Kidney glomerular epithelial cell (primary cell): ENCODE measurements at regions not wholly inside any gene's neighbourhood (a gene's known extent, or its start where the extent isn't known, plus 50 kb on each side); places are given as distances from the start of the nearest gene placed in this dataset.

Experiments
- DNase-seq: peaks from one replicate; lab custom pipeline; 2025; lab: John Stamatoyannopoulos, UW

DNA sequence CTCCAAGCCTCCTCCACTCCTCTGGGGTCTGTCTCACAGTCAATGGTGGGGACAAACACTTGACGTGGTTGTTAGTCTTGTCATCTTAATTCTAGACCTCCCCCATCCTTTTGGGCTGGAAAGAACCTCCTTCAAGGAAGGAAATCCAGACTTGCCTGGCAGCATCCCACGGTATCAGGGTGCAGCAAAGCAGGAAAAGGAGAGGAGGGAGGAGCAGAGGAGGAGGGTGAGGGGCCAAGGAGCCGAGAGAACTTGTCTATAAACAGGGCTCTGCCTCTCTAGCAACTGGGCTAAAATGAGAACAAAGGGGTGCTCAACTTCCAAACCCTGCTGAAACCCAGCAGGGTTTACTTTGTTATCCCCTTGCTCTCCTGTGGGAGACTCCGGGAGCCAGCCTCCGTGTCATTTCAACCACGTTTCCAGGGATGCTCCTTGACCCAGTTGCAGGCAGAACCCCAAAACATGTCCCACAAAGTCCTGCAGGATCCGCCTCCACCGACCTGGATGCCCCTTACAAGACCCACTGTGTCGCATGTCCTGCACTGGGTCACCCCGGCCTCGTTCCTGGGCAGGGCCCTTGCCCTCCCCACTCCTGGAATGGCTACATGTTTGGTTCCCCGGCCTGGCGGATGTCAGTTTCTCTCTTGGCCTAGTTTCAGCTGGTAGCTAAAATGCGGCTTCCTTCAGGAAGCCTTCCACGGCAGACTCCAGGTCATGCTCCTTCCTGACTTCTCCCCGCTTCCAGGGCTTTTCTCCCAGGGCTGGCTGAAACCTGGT is 69.7 kb upstream of the MGMT start:
- DNase-seq: no peak

DNA sequence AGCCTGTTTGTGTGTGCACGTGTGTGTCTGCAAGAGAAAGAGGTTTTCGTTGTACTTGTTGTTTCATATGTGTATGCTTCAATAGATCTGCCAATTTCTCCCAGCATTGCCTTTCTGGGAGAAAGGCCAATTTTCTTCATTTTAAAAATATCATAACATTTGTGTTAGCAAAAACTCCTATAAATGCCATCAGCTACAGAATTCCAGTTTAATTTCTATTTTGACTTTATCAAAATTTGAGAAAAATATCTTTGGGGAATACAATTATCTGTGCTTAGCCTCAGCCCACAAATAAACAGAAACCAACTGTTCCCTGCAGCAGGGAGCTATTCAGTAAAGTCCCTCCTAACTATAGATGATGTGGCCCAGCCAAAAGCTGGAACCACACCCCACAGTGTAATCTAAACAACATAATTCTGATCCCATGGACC is 68.3 kb upstream of the MGMT start:
- no peak for DNase-seq

DNA sequence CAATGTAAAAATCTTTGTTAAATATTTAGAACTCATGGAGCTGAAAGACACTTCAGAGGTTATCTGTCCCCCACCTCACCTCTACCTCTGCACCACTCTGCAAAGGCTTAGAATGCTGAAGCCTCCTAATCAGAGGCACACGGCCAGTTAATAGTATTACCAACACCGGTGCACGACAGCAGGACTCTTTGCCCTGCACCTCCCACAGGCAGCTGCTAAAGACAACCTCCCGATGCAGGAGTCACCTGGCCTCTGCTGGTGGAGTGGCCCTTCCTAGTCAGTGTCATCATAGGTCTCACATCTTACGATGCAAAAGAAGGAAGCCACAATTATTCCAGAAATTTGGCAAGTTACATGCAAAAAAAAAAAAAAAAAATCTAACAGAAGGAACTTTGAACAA is 66.6 kb upstream of the MGMT start:
- DNase-seq: no peak

DNA sequence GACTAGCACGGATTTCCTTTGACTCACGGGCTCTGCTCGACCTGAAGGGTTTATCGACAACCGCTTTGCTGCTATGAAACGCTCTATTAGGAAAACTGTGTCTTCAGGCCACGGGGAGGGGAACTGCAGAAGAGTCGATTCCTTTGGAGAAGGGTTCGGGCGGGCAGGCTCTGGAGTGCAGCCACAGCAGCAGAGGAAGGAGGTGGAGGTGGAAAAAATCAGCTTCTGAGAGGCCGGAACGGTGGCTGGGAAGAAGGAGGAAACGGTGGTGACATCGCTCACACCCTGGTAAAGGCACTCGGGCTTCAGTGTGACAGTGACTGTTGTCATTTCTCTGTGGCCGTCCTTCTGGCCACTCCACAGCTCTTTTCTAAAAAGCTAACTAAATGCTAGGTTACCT is 64.6 kb upstream of the MGMT start:
- DNase-seq: no peak

DNA sequence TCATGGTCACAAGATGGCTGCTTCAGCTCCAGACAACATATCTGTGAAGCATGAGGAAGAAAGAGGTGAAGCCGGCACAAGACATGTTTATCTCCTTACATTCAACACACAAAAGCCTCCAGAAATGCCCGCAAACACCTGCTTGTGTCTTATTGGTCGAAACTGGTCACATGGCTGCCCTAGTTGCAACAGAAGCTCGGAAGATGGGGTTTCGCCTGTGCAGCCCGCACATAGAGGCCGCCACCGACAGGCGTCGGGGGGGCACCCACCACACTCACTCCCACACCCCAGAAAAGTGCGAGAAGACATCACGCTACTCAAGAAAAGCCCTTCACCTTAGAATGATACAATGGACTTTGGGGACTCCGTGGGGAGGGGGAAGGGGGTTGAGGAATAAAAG is 63.0 kb upstream of the MGMT start:
- DNase-seq: no peak

DNA sequence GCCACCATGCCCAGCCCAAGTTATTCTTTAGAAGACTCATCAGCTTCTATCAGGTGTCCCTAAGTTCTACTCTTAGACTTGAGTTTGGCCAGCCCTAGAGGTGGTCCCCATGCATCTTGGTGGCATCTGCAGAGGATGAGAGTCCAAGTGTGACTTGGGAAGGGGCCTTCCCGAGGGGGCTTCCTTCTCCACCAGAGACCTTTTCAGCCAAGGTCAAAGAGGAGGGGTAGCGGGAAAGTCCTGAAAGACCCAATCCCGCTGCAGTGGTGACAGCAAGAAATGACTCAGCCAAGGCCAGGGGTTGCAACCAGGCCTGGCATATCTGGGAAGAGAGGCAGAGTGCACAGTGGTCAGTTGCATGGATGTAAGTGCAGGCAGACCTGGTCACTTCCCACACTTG is 61.7 kb upstream of the MGMT start:
- DNase-seq: no peak

DNA sequence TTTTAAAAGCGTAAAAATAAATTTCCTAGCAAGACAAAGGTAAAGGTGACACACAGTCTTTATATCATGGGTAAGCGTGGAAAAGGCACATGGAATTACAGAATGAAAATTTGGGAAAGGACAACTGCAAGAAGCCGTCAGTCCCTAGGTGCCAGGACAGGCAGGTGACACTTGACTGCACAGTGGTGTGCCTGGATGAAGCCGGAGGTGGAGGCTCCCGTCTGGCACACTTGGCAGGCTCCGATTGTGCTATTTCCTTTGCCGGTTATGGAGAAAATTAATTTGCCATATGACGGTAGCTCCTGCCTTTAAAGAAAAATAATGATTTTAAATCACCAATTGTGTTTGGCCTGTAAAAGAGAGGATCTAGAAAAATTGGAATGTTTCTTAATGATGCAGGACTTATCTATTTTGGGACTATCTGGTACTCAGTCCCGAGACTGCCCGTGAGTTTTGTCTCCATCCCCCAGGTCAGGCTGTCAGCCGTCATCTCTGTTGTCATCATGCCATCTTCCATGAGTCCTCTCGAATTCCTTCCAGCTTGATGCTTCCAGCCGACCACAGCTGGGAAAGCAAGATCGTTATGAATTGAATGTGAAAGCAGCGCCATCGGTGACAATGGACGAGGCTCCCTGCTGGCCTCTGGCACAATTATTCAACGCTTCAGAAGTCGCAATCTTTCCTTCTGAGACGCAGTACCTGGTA is 56.2 kb upstream of the MGMT start:
- no peak for DNase-seq

DNA sequence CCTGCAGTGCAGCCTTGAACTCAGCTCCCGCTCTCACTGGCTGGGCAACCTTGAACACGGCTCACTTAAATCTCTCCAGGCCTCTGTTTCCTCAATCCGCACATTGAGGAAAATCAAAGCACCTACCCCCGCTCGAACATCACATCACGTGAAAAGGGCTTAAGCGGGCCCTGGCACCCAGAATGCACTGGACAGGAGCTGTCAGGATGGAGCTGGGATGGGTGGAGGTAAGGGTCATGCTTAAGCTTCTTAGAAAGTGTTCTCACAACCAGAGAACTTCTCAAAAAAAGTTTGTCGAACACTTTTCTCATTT is 55.7 kb upstream of the MGMT start:
- DNase-seq: no peak

DNA sequence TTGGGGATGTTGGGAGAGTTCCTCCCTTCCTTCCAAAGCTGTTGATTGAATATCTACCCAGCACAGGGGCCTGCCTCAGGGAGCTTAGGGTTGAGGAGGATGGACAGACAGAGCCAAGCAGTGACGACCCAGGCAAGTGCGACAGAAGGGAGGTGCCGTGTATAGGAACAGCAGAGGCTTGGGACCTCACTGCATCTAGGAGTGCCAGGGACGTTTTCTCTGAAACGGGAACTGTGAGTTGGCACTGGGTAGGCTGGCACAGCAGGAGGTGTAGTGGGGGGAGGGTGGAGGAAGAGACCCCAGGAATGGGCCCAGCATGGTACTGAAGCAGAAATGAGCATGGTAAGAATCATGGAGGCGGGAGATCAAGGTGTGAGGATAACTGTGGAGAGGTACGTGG is 55.3 kb upstream of the MGMT start:
- DNase-seq: no peak

DNA sequence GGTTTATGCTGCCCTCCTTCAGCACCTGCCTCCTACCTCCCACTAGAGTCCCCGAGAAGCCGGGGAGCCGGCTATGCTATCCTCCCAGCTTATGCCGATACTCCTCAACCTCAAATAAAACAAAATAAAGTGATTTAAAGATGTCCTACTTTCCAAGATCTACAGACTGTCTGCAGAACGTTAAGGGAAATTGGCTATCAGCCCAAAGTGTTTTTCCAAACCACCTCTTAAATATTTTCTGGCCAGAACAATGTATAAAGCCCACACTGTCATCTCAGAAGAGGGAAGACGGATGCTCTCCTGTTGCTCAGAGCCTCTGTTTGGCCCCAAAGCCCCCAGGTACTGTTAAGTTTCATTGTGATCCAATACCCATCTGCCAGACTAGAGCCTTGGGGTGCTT is 54.0 kb upstream of the MGMT start:
- no peak for DNase-seq

DNA sequence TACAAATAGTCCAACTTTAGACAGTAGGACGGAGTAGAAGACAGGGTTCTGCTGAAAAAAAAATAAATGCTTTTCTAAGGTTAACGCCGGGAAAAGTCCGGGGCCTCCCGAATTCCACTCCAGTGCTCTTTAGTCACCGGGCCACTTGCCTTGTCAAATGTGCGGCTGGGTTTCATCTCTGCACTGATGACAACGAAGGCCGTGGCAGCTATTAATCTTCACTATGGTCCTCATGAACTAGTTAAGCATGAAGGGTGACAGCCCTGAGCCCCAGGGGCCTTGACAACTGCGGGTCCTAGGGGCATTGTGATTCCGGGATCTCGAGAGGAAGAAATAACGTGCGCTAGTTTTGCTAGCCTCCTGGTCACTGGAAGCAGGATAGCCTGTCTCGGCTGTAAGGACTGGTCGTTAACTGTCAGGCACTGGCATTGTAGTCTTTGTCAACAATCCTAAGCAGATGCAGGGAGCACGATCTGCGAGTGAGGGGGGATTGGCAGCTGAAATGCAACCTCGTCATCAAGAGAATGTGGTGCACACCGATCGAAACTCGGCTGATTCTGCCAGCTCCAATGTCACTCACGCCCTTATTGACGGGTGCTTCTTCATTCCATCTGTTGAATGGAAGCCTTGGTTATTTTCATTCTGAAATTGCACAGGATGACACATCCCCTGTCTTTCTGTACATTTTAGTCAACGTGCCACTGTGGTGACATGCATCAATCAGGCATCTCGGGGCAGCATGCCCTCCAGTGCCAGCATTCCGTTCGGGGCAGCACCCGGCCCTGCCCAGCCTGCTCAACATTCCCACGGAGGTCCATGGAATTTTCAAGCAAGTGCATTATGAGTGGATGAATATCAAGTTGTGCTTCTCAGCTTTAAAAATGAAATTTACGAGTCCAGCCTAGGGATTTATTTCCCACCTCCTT is 51.6 kb upstream of the MGMT start:
- DNase-seq: no peak

DNA sequence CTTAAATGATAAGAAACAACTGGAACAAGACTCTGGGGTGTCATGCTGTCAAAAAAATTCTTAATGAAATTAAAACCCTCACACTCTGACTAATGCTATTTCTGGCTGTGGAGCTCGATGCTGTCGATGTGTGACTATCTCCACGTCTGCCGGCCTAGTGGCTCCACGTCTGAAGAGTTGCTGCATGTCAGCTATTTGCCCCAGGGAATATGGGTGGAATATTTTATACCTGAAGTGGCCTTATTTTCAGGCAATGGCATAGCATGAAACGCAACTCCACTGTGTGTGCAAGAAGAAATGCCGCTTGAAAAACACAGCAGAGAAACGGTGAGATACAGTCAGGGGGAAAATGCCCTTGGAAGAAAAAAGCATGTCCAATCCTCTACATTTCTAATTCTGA is 50.9 kb upstream of the MGMT start:
- no peak for DNase-seq

DNA sequence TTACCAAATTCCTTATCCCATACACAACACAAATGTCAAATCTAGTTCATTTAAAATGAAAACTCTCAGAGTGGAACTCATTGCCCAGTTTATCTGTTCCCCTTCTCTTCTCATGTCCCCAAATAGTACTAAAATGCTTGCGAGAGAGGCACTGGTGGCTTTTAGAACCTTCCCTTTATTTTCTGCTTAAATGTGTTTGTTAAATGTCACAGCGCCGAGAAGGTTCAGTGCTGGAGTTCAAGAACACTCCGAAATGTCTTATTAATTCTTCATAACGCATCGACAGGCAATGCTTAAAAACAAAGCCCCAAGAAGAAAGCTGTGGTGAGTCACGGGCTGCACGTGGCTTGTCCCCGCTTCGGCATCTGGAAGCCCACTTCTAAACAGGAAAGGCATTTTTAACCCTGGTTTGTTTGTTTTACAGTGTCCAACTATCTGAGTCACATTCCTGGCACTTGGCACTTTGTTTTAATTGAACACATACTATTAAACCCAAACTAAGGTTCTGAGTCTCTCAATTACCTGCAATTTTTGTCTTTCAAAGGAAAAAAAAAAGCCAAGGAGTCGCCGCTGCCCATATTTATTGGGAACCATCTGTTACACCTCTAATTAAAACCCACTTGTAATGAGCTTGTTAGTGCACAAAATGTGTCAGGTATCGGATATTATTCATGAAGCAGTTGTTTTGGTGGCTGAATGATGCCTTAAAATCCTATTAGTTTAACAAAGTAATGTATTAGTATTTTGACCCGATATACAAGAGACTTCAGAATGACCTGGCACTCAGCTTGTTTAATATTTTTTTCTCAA is 49.9 kb upstream of the MGMT start:
- DNase-seq: no peak
